ENCODE measurements at regions not wholly inside any gene's neighbourhood (a gene's known extent, or its start where the extent isn't known, plus 50 kb on each side); places are given as distances from the start of the nearest gene placed in this dataset.

DNA sequence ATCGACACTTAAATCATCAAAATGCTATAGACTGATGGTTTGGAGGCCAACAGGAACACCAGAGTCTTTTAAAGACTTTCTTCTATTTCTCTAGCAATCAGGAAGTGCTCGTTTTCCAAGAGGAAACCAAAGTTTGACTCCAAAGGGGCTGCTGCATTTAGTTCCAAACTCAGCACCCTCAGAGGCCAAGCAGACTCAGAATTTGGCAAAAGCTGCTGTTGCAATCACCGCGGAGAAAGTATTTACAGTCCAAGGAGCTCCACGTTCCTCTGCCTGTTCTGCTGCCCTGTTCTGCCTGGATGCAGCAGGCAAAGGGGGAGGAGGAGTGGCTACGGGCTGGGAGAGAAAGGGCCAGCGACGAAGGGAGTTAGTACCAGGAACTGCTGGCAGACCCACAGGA, 325.1 kb downstream of the BCL11B start:
- no peak for TF ChIP-seq EZH2 (IDR thresholded peaks at IDR 0.05; ENCODE audit: insufficient read depth, low read length)
- TF ChIP-seq, protein P1, sequence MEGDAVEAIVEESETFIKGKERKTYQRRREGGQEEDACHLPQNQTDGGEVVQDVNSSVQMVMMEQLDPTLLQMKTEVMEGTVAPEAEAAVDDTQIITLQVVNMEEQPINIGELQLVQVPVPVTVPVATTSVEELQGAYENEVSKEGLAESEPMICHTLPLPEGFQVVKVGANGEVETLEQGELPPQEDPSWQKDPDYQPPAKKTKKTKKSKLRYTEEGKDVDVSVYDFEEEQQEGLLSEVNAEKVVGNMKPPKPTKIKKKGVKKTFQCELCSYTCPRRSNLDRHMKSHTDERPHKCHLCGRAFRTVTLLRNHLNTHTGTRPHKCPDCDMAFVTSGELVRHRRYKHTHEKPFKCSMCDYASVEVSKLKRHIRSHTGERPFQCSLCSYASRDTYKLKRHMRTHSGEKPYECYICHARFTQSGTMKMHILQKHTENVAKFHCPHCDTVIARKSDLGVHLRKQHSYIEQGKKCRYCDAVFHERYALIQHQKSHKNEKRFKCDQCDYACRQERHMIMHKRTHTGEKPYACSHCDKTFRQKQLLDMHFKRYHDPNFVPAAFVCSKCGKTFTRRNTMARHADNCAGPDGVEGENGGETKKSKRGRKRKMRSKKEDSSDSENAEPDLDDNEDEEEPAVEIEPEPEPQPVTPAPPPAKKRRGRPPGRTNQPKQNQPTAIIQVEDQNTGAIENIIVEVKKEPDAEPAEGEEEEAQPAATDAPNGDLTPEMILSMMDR (IDR thresholded peaks at IDR 0.05; ENCODE audit: insufficient read depth, low read depth, low read length) = no peak

Measured in astrocyte (in vitro differentiated cells and primary cell).